AG10803 (cell line): ENCODE measurements at regions not wholly inside any gene's neighbourhood (a gene's known extent, or its start where the extent isn't known, plus 50 kb on each side); places are given as distances from the start of the nearest gene placed in this dataset.

Experiments used
- DNase-seq: peaks from one replicate; pipeline ENCODE4 v3.0.0; 2010; ENCODE audit warnings: low read depth
- H3K4me3 ChIP-seq: 2 replicates; pipeline ENCODE4 v1.5.1; 2011; ENCODE audit warnings: mild to moderate bottlenecking, low read length, control low read depth
- CTCF ChIP-seq: conservative IDR thresholded peaks from 2 replicates; pipeline ENCODE4 v1.5.1; 2011; ENCODE audit warnings: mild to moderate bottlenecking, low read length, control low read depth, inconsistent platforms

DNA sequence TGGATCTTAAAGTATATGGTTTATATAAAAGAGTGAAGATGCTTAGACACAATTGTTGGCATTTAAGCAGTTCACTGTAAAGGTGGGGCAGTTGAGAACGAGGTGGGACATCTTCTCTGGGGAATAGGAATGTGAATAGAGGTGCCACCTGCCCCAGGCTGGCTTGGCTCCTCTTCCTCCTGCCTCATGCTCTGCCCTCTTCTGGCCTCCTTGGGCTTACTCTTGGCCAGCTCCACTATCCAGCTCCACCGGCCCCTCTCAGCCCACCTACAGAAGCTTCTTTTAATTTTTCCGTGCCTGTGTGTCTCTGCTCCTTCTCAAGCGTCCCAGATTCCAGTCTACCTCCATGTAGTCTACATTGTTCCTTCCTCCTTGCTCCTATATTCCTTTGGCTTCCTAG lies 122.1 kb downstream of the NUF2 start:
- H3K4me3 ChIP-seq = no peak overlapping the region
- no peak for DNase-seq
- TF ChIP-seq CTCF = no peak

GRCh38 chr1:163444665-163445064 lies 122.9 kb downstream of the NUF2 start:
- DNase-seq = no peak
- no peak for TF ChIP-seq CTCF
- no peak overlapping the region for H3K4me3 ChIP-seq

DNA sequence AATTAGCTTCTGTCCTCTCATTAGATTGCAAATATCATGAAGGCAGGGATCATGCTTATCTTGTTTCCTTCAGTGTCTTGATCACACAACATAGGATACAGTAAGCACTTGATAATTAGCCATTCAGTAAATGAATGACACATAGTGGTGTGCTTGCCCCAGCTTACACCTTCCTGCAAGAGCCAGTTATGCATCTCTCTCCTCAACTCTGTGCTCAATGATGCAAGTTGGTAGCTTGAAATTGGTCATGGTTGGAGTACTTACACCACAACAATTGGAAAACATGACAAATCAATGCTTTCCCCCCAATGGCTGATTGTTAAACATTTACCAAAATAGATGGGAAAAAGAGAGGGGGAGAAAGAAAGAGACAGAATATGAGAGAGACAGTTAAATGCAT lies 129.2 kb downstream of the NUF2 start:
- no peak overlapping the region for H3K4me3 ChIP-seq
- TF ChIP-seq CTCF = no peak
- DNase-seq = no peak

DNA sequence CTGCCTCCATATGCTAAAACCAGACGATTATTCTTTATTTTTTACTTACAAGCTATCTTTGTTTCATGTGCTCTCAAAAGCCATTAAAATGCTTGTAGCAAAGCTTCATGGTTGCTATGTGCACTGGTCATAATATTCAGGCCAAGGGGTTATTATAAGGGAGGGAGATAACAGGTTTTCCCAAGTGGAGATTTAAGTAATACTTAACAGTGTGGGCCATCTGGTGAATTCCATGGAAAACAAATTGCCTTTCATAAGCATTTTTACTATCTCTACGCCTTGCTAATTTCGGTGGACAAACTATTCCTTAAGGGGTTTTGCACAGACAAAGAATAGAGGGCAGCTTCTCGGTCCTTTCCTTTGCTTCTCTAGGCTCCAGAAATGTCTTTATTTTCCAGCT lies 137.8 kb downstream of the NUF2 start:
- DNase-seq = no peak
- TF ChIP-seq CTCF = no peak
- no peak overlapping the region for H3K4me3 ChIP-seq

DNA sequence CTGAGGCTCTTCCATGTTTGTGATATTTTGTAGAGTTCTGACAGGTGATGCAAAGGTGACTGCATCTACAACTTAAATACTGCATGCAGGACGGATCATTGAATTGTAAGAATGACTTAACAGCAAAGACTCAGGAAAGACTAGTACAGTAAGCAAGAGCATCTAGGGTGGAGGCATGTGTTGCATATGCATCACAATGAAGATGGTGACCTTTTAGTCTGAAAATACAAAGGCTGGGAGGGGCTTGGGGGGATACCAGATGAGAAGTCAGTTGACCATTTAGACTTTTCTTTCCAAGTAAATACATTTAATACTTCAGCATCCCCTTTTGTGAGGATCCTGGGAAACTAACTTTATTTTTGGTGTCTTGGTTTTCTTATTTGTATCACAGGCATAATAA lies 145.5 kb downstream of the NUF2 start:
- no peak for DNase-seq
- H3K4me3 ChIP-seq = no peak overlapping the region
- TF ChIP-seq CTCF = no peak

- no peak for DNase-seq
- no peak for TF ChIP-seq CTCF
- no peak overlapping the region for H3K4me3 ChIP-seq
Observed at GRCh38 chr1:163471779-163472650, 150.3 kb downstream of the NUF2 start.

- no peak for TF ChIP-seq CTCF
- no peak overlapping the region for H3K4me3 ChIP-seq
Observed at GRCh38 chr1:163472651-163473248, 151.0 kb downstream of the NUF2 start.

More at GRCh38 chr1:163472651-163473248, 151.0 kb downstream of the NUF2 start:
- DNase-seq = no peak
